Upper lobe of left lung (tissue), 6 donors: ENCODE measurements at regions not wholly inside any gene's neighbourhood (a gene's known extent, or its start where the extent isn't known, plus 50 kb on each side); places are given as distances from the start of the nearest gene placed in this dataset.

Experiments used
- ATAC-seq, 2 donors: fragments of 200-7000 bp; cut with Tn5 transposase; one replicate each; pipeline ENCODE4 v1.9.1; 2022; ENCODE audit warnings: mild to moderate bottlenecking in 2 of 2, moderate library complexity in 2 of 2; ENCODE audit not compliant: low FRiP score in 2 of 2
- DNase-seq, 2 donors: peaks; one replicate each; pipeline ENCODE4 v3.0.0-alpha.2; 2019 to 2020
- H3K27ac ChIP-seq, 4 donors: fragments of 200-600 bp; sonication (generic); one replicate each; pipeline ENCODE4 v1.5.1; 2016 to 2019
- H3K27me3 ChIP-seq, 4 donors: fragments of 200-600 bp; sonication (generic); one replicate each; pipeline ENCODE4 v1.5.1; 2017 to 2019
- H3K36me3 ChIP-seq, 4 donors: fragments of 200-600 bp; sonication (generic); one replicate each; pipeline ENCODE4 v1.5.1; 2016 to 2019
- H3K4me1 ChIP-seq, 4 donors: fragments of 200-600 bp; sonication (generic); one replicate each; pipeline ENCODE4 v1.5.1; 2018 to 2019
- H3K4me3 ChIP-seq, 4 donors: fragments of 200-600 bp; sonication (generic); one replicate each; pipeline ENCODE4 v1.5.1; 2017 to 2019; ENCODE audit warnings: mild to moderate bottlenecking in 2 of 4, moderate library complexity in 1 of 4
- H3K9me3 ChIP-seq, 4 donors: fragments of 200-600 bp; sonication (generic); one replicate each; pipeline ENCODE4 v1.5.1; 2018 to 2019
- EP300 ChIP-seq, 4 donors: sonication (generic); formaldehyde crosslinking; IDR thresholded peaks; one replicate each; pipeline ENCODE4 v1.5.1; 2017; ENCODE audit warnings: antibody characterized with exemption in 4 of 4, control low read depth in 2 of 4
- POLR2A ChIP-seq, 4 donors: fragments of 450-650 bp; IDR thresholded peaks; one replicate each; pipeline ENCODE4 v1.5.1; 2016 to 2017; ENCODE audit warnings: antibody characterized with exemption in 4 of 4, mild to moderate bottlenecking in 2 of 4
- POLR2AphosphoS5 ChIP-seq, 2 donors: sonication (generic); formaldehyde crosslinking; IDR thresholded peaks; one replicate each; pipeline ENCODE4 v1.5.1; 2017; ENCODE audit warnings: antibody characterized with exemption in 2 of 2
- WGBS, 2 donors: methylation state at CpG; one replicate each; pipeline ENCODE4 v1.1.5; 2017 to 2018; 5-methylcytosine and 5-hydroxymethylcytosine counted together
- TF ChIP-seq, protein P1 (sequence below), 6 experiments: fragments of 450-650 bp in 4 of 6; fragments of 200-600 bp in 2 of 6; sonication (generic) in 2 of 6; IDR thresholded peaks; one replicate each; pipeline ENCODE4 v1.5.1; 2016 to 2019; ENCODE audit warnings: antibody characterized with exemption in 6 of 6
- donor health status: DM: no; HTN: no; CAD: no; lungs with moderate emphysema.
- donor health status: DM: no; HTN: yes; CAD: no; lungs with severe emphysema.

- H3K9me3 ChIP-seq: no peaks in the 10 kb centered on the region
- ATAC-seq: no peak
- TF ChIP-seq EP300 (IDR thresholded peaks at IDR 0.05) (no peak), POLR2AphosphoS5 (IDR thresholded peaks at IDR 0.05) (no peak), POLR2A (IDR thresholded peaks at IDR 0.05) (no peak)
- TF ChIP-seq, protein P1, sequence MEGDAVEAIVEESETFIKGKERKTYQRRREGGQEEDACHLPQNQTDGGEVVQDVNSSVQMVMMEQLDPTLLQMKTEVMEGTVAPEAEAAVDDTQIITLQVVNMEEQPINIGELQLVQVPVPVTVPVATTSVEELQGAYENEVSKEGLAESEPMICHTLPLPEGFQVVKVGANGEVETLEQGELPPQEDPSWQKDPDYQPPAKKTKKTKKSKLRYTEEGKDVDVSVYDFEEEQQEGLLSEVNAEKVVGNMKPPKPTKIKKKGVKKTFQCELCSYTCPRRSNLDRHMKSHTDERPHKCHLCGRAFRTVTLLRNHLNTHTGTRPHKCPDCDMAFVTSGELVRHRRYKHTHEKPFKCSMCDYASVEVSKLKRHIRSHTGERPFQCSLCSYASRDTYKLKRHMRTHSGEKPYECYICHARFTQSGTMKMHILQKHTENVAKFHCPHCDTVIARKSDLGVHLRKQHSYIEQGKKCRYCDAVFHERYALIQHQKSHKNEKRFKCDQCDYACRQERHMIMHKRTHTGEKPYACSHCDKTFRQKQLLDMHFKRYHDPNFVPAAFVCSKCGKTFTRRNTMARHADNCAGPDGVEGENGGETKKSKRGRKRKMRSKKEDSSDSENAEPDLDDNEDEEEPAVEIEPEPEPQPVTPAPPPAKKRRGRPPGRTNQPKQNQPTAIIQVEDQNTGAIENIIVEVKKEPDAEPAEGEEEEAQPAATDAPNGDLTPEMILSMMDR (IDR thresholded peaks at IDR 0.05): no peak
Observed at GRCh38 chr11:96794152-96794551, 404.3 kb downstream of the JRKL start.

DNA sequence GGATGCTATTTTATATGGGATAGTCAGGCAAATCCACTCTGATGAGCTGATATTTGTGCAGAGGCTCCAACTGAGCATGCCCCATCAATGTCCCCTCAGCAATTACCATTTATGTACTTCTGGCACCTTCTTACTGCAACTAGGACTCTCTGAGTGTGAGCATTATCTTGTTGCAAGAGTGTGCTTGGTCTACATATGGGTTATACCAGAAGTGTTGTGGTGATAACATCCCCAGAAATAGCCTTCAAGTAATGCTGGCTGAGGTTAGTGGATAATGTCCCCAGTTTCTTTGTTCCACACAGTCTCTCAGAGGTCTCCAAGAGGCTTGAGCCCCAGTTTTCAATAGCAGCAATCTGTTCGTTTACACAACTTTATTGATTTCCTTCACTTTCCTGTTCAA, 408.6 kb downstream of the JRKL start:
- Histone ChIP-seq H3K36me3 (no peaks in the 10 kb centered on the region), H3K4me3 (no peak overlapping the region), H3K27ac (no peak overlapping the region), H3K4me1 (no peaks in the 10 kb centered on the region), H3K27me3 (no peaks in the 10 kb centered on the region), H3K9me3 (no peaks in the 10 kb centered on the region)
- DNase-seq (no peak), ATAC-seq (no peak)
- no peak for TF ChIP-seq POLR2A (IDR thresholded peaks at IDR 0.05)
- TF ChIP-seq, protein P1 (IDR thresholded peaks at IDR 0.05): no peak
- TF ChIP-seq POLR2AphosphoS5 (IDR thresholded peaks at IDR 0.05): no peak
- TF ChIP-seq EP300 (IDR thresholded peaks at IDR 0.05): no peak
- 58 to 61% methylated on average over 1 of the region's 1 CpG for WGBS, 2 donors

More at GRCh38 chr11:96794152-96794551, 404.3 kb downstream of the JRKL start:
- no peak overlapping the region for H3K27ac ChIP-seq
- no peak for DNase-seq
- WGBS, 2 donors: 79 to 95% methylated on average over 2 of the region's 2 CpGs
- no peaks in the 10 kb centered on the region for H3K4me1 ChIP-seq
- H3K4me3 ChIP-seq: no peak overlapping the region
- H3K36me3 ChIP-seq: no peaks in the 10 kb centered on the region
- H3K27me3 ChIP-seq: no peaks in the 10 kb centered on the region

- H3K4me3 ChIP-seq: no peak overlapping the region
- H3K36me3 ChIP-seq: no peaks in the 10 kb centered on the region
- 36 to 37% methylated on average over 3 of the region's 3 CpGs for WGBS, 2 donors
- no peaks in the 10 kb centered on the region for H3K4me1 ChIP-seq
- TF ChIP-seq POLR2AphosphoS5 (IDR thresholded peaks at IDR 0.05) (no peak), EP300 (IDR thresholded peaks at IDR 0.05) (no peak), POLR2A (IDR thresholded peaks at IDR 0.05) (no peak)
- TF ChIP-seq, protein P1 (IDR thresholded peaks at IDR 0.05): no peak
- H3K9me3 ChIP-seq: no peaks in the 10 kb centered on the region
- no peak overlapping the region for H3K27ac ChIP-seq
- no peaks in the 10 kb centered on the region for H3K27me3 ChIP-seq
- no peak for ATAC-seq
- DNase-seq: no peak
Observed at GRCh38 chr11:96815236-96815635, 425.4 kb downstream of the JRKL start.

- no peaks in the 10 kb centered on the region for H3K36me3 ChIP-seq
- no peaks in the 10 kb centered on the region for H3K4me1 ChIP-seq
- WGBS, 2 donors: 59 to 62% methylated on average over 3 of the region's 3 CpGs
- ATAC-seq (no peak), DNase-seq (no peak)
- H3K9me3 ChIP-seq: no peaks in the 10 kb centered on the region
- no peak overlapping the region for H3K27ac ChIP-seq
- no peaks in the 10 kb centered on the region for H3K27me3 ChIP-seq
- TF ChIP-seq EP300 (IDR thresholded peaks at IDR 0.05) (no peak), POLR2AphosphoS5 (IDR thresholded peaks at IDR 0.05) (no peak), POLR2A (IDR thresholded peaks at IDR 0.05) (no peak)
- TF ChIP-seq, protein P1 (IDR thresholded peaks at IDR 0.05): no peak
- no peak overlapping the region for H3K4me3 ChIP-seq
Observed at GRCh38 chr11:96817482-96818399, 427.9 kb downstream of the JRKL start.
